A549 (cell line): ENCODE measurements at regions not wholly inside any gene's neighbourhood (a gene's known extent, or its start where the extent isn't known, plus 50 kb on each side); places are given as distances from the start of the nearest gene placed in this dataset.

Experiments used
- ATAC-seq, 2 experiments: fragments of 200-7000 bp in 1 of 2; fragments of >200 bp in 1 of 2; cut with Nextera tagmentation in 1 of 2; cut with Tn5 transposase in 1 of 2; 3 replicates each; pipeline versions ENCODE4 v1.8.0 to v1.9.1; 2018 to 2020; ENCODE audit warnings: mild to moderate bottlenecking in 1 of 2, moderate library complexity in 1 of 2
- CTCF ChIA-PET: fragments of 300-600 bp; sonication (Branson Sonifier 250); formaldehyde crosslinking; extraction: SDS; loops from one replicate; lab custom pipeline; 2021; ENCODE audit warnings: antibody characterized with exemption, inconsistent platforms; lab: Yijun Ruan, JAX
- POLR2A ChIA-PET: fragments of 350-600 bp; formaldehyde crosslinking; extraction: SDS; loops from one replicate; lab custom pipeline; 2021; ENCODE audit warnings: antibody characterized with exemption, inconsistent platforms; lab: Yijun Ruan, JAX
- DNase-seq, 2 experiments: peaks; one replicate each; pipeline versions ENCODE4 v3.0.0 to v3.0.0-alpha.2; 2011 to 2016; ENCODE audit warnings: low read depth in 1 of 2, low spot score in 1 of 2
- FAIRE-seq: peaks from 2 replicates; lab custom pipeline; 2011; peaks lifted over from hg19 to GRCh38; lab: Jason Lieb, UNC
- H3K27ac ChIP-seq, 2 experiments: fragments of >200 bp; sonication (Bioruptor Twin); formaldehyde crosslinking; 3 replicates each; pipeline ENCODE4 v1.5.1; 2016 to 2017
- H3K4me1 ChIP-seq: fragments of >200 bp; sonication (Bioruptor Twin); formaldehyde crosslinking; 3 replicates; pipeline ENCODE4 v1.6.1; 2016
- H3K4me2 ChIP-seq: fragments of >200 bp; sonication (Bioruptor Twin); formaldehyde crosslinking; 3 replicates; pipeline ENCODE4 v1.6.1; 2016
- H3K4me3 ChIP-seq: fragments of >200 bp; sonication (Bioruptor Twin); formaldehyde crosslinking; 3 replicates; pipeline ENCODE4 v1.5.1; 2016
- H3K9me3 ChIP-seq: fragments of >200 bp; sonication (Bioruptor Twin); formaldehyde crosslinking; 3 replicates; pipeline ENCODE4 v1.6.1; 2016
- BCL3 ChIP-seq: fragments of >200 bp; sonication (Bioruptor Twin); formaldehyde crosslinking; IDR thresholded peaks from 3 replicates; pipeline ENCODE4 v1.6.1; 2016
- BHLHE40 ChIP-seq: IDR thresholded peaks from 2 replicates; pipeline ENCODE4 v1.6.1; 2012; ENCODE audit warnings: low read depth, low read length, inconsistent platforms
- CHD4 ChIP-seq: fragments of 200-600 bp; sonication (generic); IDR thresholded peaks from 2 replicates; pipeline ENCODE4 v1.6.1; 2016; ENCODE audit warnings: antibody characterized with exemption, mild to moderate bottlenecking, borderline replicate concordance
- EHF ChIP-seq: fragments of 250-450 bp; sonication (Bioruptor Pico); IDR thresholded peaks from 2 replicates; pipeline ENCODE4 v1.5.0; 2020; ENCODE audit warnings: mild to moderate bottlenecking
- ELK1 ChIP-seq: fragments of 150-350 bp; IDR thresholded peaks from 2 replicates; pipeline ENCODE4 v1.6.1; 2014; ENCODE audit warnings: low read depth, mild to moderate bottlenecking, low read length
- EP300 ChIP-seq, 2 experiments: fragments of >200 bp; sonication (Bioruptor Twin); formaldehyde crosslinking; IDR thresholded peaks; 2 replicates in 1 of 2; 3 replicates in 1 of 2; pipeline ENCODE4 v1.6.1; 2016 to 2017
- FOXS1 ChIP-seq: fragments of 250-450 bp; sonication (Bioruptor Pico); IDR thresholded peaks from 2 replicates; pipeline ENCODE4 v1.5.0; 2020; ENCODE audit warnings: mild to moderate bottlenecking, moderate library complexity
- GATA3 ChIP-seq: IDR thresholded peaks from 2 replicates; pipeline ENCODE4 v1.6.1; 2012; ENCODE audit warnings: borderline replicate concordance
- HDAC2 ChIP-seq: fragments of 200-600 bp; sonication (generic); IDR thresholded peaks from 2 replicates; pipeline ENCODE4 v1.6.1; 2016
- HEYL ChIP-seq: fragments of 250-450 bp; sonication (Bioruptor Pico); IDR thresholded peaks from 2 replicates; pipeline ENCODE4 v1.8.0; 2021; ENCODE audit warnings: mild to moderate bottlenecking, moderate library complexity
- HOXA7 ChIP-seq: fragments of 250-450 bp; sonication (Bioruptor Pico); IDR thresholded peaks from 2 replicates; pipeline ENCODE4 v1.5.0; 2020; ENCODE audit warnings: mild to moderate bottlenecking, moderate library complexity
- JUN ChIP-seq, 2 experiments: fragments of >200 bp; sonication (Bioruptor Twin); formaldehyde crosslinking; IDR thresholded peaks; 2 replicates in 1 of 2; 3 replicates in 1 of 2; pipeline ENCODE4 v1.6.1; 2016 to 2017
- KDM1A ChIP-seq: fragments of 200-600 bp; sonication (generic); IDR thresholded peaks from 2 replicates; pipeline ENCODE4 v1.6.1; 2016; ENCODE audit warnings: low read depth, mild to moderate bottlenecking
- MAFK ChIP-seq: fragments of 450-650 bp; IDR thresholded peaks from 2 replicates; pipeline ENCODE4 v1.6.1; 2014; ENCODE audit not compliant: partially characterized antibody
- MYC ChIP-seq: IDR thresholded peaks from 2 replicates; pipeline ENCODE4 v1.6.1; 2012; ENCODE audit warnings: mild to moderate bottlenecking, inconsistent platforms, low read length, improper control_type of control experiment, borderline replicate concordance
- POLR2AphosphoS2 ChIP-seq: conservative IDR thresholded peaks from 2 replicates; pipeline ENCODE4 v1.6.1; 2012; ENCODE audit warnings: low read length, improper control_type of control experiment, inconsistent platforms
- RAD21 ChIP-seq, 2 experiments: fragments of >200 bp in 1 of 2; sonication (Bioruptor Twin) in 1 of 2; formaldehyde crosslinking in 1 of 2; IDR thresholded peaks in 1 of 2; conservative IDR thresholded peaks in 1 of 2; 2 replicates in 1 of 2; 3 replicates in 1 of 2; pipeline ENCODE4 v1.6.1; 2012 to 2018; ENCODE audit warnings: inconsistent platforms in 1 of 2
- RARB ChIP-seq: fragments of 250-450 bp; sonication (Bioruptor Pico); IDR thresholded peaks from 2 replicates; pipeline ENCODE4 v1.8.0; 2021; ENCODE audit warnings: mild to moderate bottlenecking, moderate library complexity
- SMC3 ChIP-seq: fragments of >200 bp; sonication (Bioruptor Twin); formaldehyde crosslinking; IDR thresholded peaks from 3 replicates; pipeline ENCODE4 v1.6.1; 2018; ENCODE audit warnings: inconsistent platforms
- SREBF2 ChIP-seq: fragments of 450-650 bp; IDR thresholded peaks from 2 replicates; pipeline ENCODE4 v1.6.1; 2014; ENCODE audit warnings: mild to moderate bottlenecking, moderate library complexity
- TFCP2L1 ChIP-seq: fragments of 250-450 bp; sonication (Bioruptor Pico); IDR thresholded peaks from 2 replicates; pipeline ENCODE4 v1.5.0; 2021; ENCODE audit warnings: mild to moderate bottlenecking
- TP53 ChIP-seq: fragments of 250-450 bp; sonication (Bioruptor Pico); IDR thresholded peaks from 2 replicates; pipeline ENCODE4 v1.5.0; 2021; ENCODE audit warnings: mild to moderate bottlenecking, moderate library complexity
- ZNF302 ChIP-seq: fragments of 250-450 bp; sonication (Bioruptor Pico); IDR thresholded peaks from 2 replicates; pipeline ENCODE4 v1.9.0; 2021; ENCODE audit warnings: inconsistent platforms, mild to moderate bottlenecking, moderate library complexity
- ZSCAN20 ChIP-seq: fragments of 250-450 bp; sonication (Bioruptor Pico); IDR thresholded peaks from 2 replicates; pipeline ENCODE4 v1.8.0; 2022; ENCODE audit warnings: mild to moderate bottlenecking, moderate library complexity
- WGBS: methylation state at CpG from one replicate; pipeline ENCODE4 v1.1.6; 2017; ENCODE audit errors: missing lambda C conversion rate; 5-methylcytosine and 5-hydroxymethylcytosine counted together
- TF ChIP-seq, protein P1 (sequence below): fragments of 250-450 bp; sonication (Bioruptor Pico); IDR thresholded peaks from 2 replicates; pipeline ENCODE4 v1.5.0; 2020; ENCODE audit warnings: low read depth, mild to moderate bottlenecking, moderate library complexity
- TF ChIP-seq, protein P2 (sequence below): fragments of 250-450 bp; sonication (Bioruptor Pico); IDR thresholded peaks from 2 replicates; pipeline ENCODE4 v1.5.0; 2021; ENCODE audit warnings: mild to moderate bottlenecking, moderate library complexity, borderline replicate concordance

DNA sequence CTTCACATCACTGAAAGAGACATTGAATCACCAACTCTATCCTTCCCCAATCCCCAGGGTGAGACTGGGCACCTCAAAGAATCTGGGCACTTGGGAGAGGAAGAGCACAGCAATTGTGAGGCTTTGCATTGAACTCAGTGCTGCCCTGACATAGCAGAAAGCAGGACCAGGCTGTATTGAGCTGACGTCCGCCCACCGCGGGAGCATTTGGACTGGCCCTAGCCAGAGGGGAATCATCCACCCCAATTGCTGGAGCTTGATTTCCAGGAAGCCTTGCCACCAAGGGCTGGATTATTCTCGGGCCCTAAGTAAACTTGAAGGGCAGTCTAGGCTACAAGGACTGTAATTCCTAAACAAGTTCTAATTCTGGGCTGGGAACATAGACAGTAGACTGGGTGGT, 416.3 kb upstream of the PHF14 start:
- no peaks in the 10 kb centered on the region for H3K9me3 ChIP-seq
- 0% methylated on average over 1 of the region's 5 CpGs for WGBS
- ChIA-PET CTCF (no interaction called here), POLR2A (no interaction called here)
- H3K27ac ChIP-seq, result no peak overlapping the region
- no peak for DNase-seq
- FAIRE-seq, result no peak
- H3K4me3 ChIP-seq, result no peak overlapping the region
- no peak overlapping the region for H3K4me2 ChIP-seq
- TF ChIP-seq TP53 (CRISPR knock-in tag), result no peak
- TF ChIP-seq JUN (IDR thresholded peaks at IDR 0.05), result no peak
- no peak for TF ChIP-seq RAD21 (conservative IDR thresholded peaks at IDR 0.05 in 1 of 2, IDR thresholded peaks at IDR 0.05 in 1 of 2)
- TF ChIP-seq ELK1, result no peak
- TF ChIP-seq EP300 (IDR thresholded peaks at IDR 0.05), result no peak
- TF ChIP-seq GATA3, result no peak
- no peak for TF ChIP-seq HOXA7
- TF ChIP-seq, protein P1, sequence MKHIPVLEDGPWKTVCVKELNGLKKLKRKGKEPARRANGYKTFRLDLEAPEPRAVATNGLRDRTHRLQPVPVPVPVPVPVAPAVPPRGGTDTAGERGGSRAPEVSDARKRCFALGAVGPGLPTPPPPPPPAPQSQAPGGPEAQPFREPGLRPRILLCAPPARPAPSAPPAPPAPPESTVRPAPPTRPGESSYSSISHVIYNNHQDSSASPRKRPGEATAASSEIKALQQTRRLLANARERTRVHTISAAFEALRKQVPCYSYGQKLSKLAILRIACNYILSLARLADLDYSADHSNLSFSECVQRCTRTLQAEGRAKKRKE (CRISPR knock-in tag), result no peak
- TF ChIP-seq EHF (CRISPR knock-in tag), result no peak
- no peak for TF ChIP-seq CHD4
- TF ChIP-seq RARB (CRISPR knock-in tag), result no peak
- TF ChIP-seq ZSCAN20 (CRISPR knock-in tag), result no peak
- TF ChIP-seq, all 56 proteins: peak for 0
- ATAC-seq, result no peak
- H3K4me1 ChIP-seq, result no peaks in the 10 kb centered on the region

DNA sequence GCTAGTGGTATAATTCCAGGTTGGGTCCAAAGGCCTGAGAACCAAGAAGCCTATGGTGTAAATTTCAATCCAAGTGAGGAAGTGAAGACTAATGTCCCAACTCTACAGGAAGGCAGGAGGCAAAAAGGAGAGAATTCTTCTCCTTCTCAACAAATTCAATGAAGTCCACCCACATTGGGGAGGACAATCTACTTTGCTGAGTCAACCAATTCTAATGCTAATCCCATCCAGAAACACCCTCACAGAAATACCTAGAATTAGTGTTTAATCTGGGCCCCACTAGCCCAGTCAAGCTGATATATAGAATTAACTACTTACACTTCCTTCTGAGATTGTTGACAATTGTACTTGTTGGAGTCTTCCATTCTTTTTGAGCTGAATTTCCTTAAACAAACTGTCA, 413.2 kb upstream of the PHF14 start:
- no peak for FAIRE-seq
- Histone ChIP-seq H3K4me1 (no peaks in the 10 kb centered on the region), H3K9me3 (no peaks in the 10 kb centered on the region), H3K4me3 (no peak overlapping the region), H3K27ac (no peak overlapping the region), H3K4me2 (no peak overlapping the region)
- TF ChIP-seq EP300 (IDR thresholded peaks at IDR 0.05) (no peak), POLR2AphosphoS2 (no peak), SREBF2 (no peak), TP53 (CRISPR knock-in tag) (no peak), CHD4 (no peak), MAFK (peak; percentile 24), RAD21 (conservative IDR thresholded peaks at IDR 0.05 in 1 of 2, IDR thresholded peaks at IDR 0.05 in 1 of 2) (no peak), FOXS1 (CRISPR knock-in tag) (no peak)
- ATAC-seq, result no peak
- DNase-seq, result no peak
- ChIA-PET POLR2A (no interaction called here), CTCF (no interaction called here)

DNA sequence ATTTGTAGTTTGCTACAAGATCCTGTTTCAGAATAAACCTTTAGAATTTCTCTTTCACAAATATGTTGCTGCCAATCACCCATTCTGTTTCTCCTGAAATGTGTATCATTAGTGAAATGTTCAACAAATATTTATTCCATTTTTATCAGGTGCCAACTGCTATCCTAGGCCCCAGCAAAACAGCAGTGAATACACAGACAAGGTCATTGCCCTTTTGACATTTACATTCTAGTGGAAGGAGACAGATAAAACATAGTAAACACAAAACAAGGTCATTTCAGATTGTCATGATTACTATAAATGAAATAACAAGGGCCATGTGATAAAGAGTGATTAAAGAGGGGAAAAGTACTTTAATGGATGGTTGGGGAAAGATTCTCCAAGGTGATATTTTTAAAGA, 404.8 kb upstream of the PHF14 start:
- ChIA-PET CTCF (no interaction called here), POLR2A (no interaction called here)
- FAIRE-seq (no peak), ATAC-seq (no peak), DNase-seq (no peak)
- H3K9me3 ChIP-seq, result no peaks in the 10 kb centered on the region
- H3K27ac ChIP-seq, result no peak overlapping the region
- no peak overlapping the region for H3K4me2 ChIP-seq
- no peak for TF ChIP-seq GATA3
- no peak for TF ChIP-seq TFCP2L1 (CRISPR knock-in tag)
- no peak for TF ChIP-seq RARB (CRISPR knock-in tag)
- no peak for TF ChIP-seq SMC3
- TF ChIP-seq TP53 (CRISPR knock-in tag), result no peak
- TF ChIP-seq HEYL, result no peak
- no peak overlapping the region for H3K4me3 ChIP-seq
- no peaks in the 10 kb centered on the region for H3K4me1 ChIP-seq

DNA sequence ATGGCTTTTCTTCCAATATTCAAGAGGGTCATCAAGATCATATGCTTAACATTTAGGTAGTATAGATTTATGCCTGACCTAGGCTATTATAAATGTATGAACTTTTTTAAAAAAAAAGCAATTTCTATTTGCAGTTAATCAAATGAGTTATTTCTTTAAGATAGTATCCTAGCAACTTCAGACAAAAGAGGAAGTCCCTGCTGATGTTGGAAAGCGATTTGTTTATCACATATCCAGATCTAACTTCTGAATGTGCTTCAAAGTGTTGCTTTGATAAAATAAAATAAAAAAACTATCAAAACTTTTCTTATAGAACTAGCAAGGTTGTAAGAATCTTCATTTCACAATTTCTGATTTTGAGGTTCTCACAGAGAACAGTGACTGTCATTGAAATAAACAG, 401.9 kb upstream of the PHF14 start:
- Histone ChIP-seq H3K4me3 (no peak overlapping the region), H3K9me3 (no peaks in the 10 kb centered on the region), H3K4me2 (no peak overlapping the region)
- POLR2A ChIA-PET, result no interaction called here
- no peak for FAIRE-seq
- no peak for TF ChIP-seq KDM1A
- TF ChIP-seq, protein P2, sequence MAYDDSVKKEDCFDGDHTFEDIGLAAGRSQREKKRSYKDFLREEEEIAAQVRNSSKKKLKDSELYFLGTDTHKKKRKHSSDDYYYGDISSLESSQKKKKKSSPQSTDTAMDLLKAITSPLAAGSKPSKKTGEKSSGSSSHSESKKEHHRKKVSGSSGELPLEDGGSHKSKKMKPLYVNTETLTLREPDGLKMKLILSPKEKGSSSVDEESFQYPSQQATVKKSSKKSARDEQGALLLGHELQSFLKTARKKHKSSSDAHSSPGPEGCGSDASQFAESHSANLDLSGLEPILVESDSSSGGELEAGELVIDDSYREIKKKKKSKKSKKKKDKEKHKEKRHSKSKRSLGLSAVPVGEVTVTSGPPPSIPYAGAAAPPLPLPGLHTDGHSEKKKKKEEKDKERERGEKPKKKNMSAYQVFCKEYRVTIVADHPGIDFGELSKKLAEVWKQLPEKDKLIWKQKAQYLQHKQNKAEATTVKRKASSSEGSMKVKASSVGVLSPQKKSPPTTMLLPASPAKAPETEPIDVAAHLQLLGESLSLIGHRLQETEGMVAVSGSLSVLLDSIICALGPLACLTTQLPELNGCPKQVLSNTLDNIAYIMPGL (CRISPR knock-in tag), result no peak
- TF ChIP-seq HDAC2, result no peak
- TF ChIP-seq ZNF302 (CRISPR knock-in tag), result no peak
- no peak for TF ChIP-seq TP53 (CRISPR knock-in tag)
- TF ChIP-seq BHLHE40, result no peak
- no peak for TF ChIP-seq BCL3
- no peak for TF ChIP-seq MYC
- TF ChIP-seq, all 56 proteins: peak for 0
- no peaks in the 10 kb centered on the region for H3K4me1 ChIP-seq
- CTCF ChIA-PET, result interaction anchor here (0.7 kb wide), 1 partner anchor 331 kb away, joined by 4 read pairs; no protein-coding TSS in a partner anchor
- WGBS, result 4% methylated on average over 1 of the region's 1 CpG
- DNase-seq, result no peak
- no peak for ATAC-seq
- no peak overlapping the region for H3K27ac ChIP-seq
